Lower lobe of right lung (tissue), 2 donors: ENCODE measurements at regions not wholly inside any gene's neighbourhood (a gene's known extent, or its start where the extent isn't known, plus 50 kb on each side); places are given as distances from the start of the nearest gene placed in this dataset.

Experiments
- ATAC-seq, 2 donors: fragments of 200-7000 bp; cut with Tn5 transposase; one replicate each; pipeline ENCODE4 v1.9.1; 2020 to 2022; ENCODE audit warnings: mild to moderate bottlenecking in 2 of 2, moderate library complexity in 2 of 2
- DNase-seq: peaks from one replicate; pipeline ENCODE4 v3.0.0-alpha.2; 2020
- H3K27ac ChIP-seq: fragments of 200-600 bp; one replicate; pipeline ENCODE4 v1.8.0; 2022
- H3K27me3 ChIP-seq: fragments of 200-600 bp; one replicate; pipeline ENCODE4 v1.8.0; 2022; ENCODE audit warnings: low read depth
- H3K36me3 ChIP-seq: fragments of 200-600 bp; one replicate; pipeline ENCODE4 v1.8.0; 2022; ENCODE audit warnings: mild to moderate bottlenecking
- H3K4me1 ChIP-seq: fragments of 200-600 bp; one replicate; pipeline ENCODE4 v1.8.0; 2022
- H3K4me3 ChIP-seq: fragments of 200-600 bp; one replicate; pipeline ENCODE4 v1.8.0; 2022; ENCODE audit warnings: mild to moderate bottlenecking
- H3K9me3 ChIP-seq: fragments of 200-600 bp; one replicate; pipeline ENCODE4 v1.8.0; 2022
- CTCF ChIP-seq: fragments of 200-600 bp; IDR thresholded peaks from one replicate; pipeline ENCODE4 v1.8.0; 2022; ENCODE audit warnings: antibody characterized with exemption, mild to moderate bottlenecking
- intact Hi-C: fragments of 100-400 bp; cut with DNase I; formaldehyde crosslinking; loops from one replicate; pipeline ENCODE4 v1.11.0; 2022
- donor health status: DM: no; HTN: yes; CAD: no; lungs with severe emphysema.

GRCh38 chr2:129010262-129010661 is 691.6 kb upstream of the HS6ST1 start:
- no peak for ATAC-seq
- H3K27ac ChIP-seq = no peak overlapping the region

GRCh38 chr2:129011466-129012061 is 692.9 kb upstream of the HS6ST1 start:
- ATAC-seq (no peak), DNase-seq (no peak)
- TF ChIP-seq CTCF = no peak
- Histone ChIP-seq H3K4me3 (no peak overlapping the region), H3K36me3 (no peaks in the 10 kb centered on the region), H3K4me1 (no peaks in the 10 kb centered on the region), H3K27me3 (no peaks in the 10 kb centered on the region), H3K9me3 (no peaks in the 10 kb centered on the region), H3K27ac (no peak overlapping the region)
- intact Hi-C loops = no loop called here

More at GRCh38 chr2:129010262-129010661, 691.6 kb upstream of the HS6ST1 start:
- Histone ChIP-seq H3K9me3 (no peaks in the 10 kb centered on the region), H3K27me3 (no peaks in the 10 kb centered on the region), H3K4me3 (no peak overlapping the region), H3K36me3 (no peaks in the 10 kb centered on the region), H3K4me1 (no peaks in the 10 kb centered on the region)
- intact Hi-C loops = no loop called here
- TF ChIP-seq CTCF = no peak
- no peak for DNase-seq

GRCh38 chr2:129014432-129014831 is 695.8 kb upstream of the HS6ST1 start:
- Histone ChIP-seq H3K9me3 (no peaks in the 10 kb centered on the region), H3K4me3 (no peak overlapping the region), H3K27me3 (no peaks in the 10 kb centered on the region), H3K36me3 (no peaks in the 10 kb centered on the region), H3K4me1 (no peaks in the 10 kb centered on the region), H3K27ac (no peak overlapping the region)
- intact Hi-C loops = no loop called here
- ATAC-seq (no peak), DNase-seq (no peak)
- no peak for TF ChIP-seq CTCF

- H3K27me3 ChIP-seq = no peaks in the 10 kb centered on the region
- no peak for DNase-seq
- no peaks in the 10 kb centered on the region for H3K9me3 ChIP-seq
- no peaks in the 10 kb centered on the region for H3K4me1 ChIP-seq
- H3K27ac ChIP-seq = no peak overlapping the region
- no peaks in the 10 kb centered on the region for H3K36me3 ChIP-seq
- intact Hi-C loops = no loop called here
- H3K4me3 ChIP-seq = no peak overlapping the region
- TF ChIP-seq CTCF = no peak
- ATAC-seq = no peak
Observed at GRCh38 chr2:129015397-129016285, 697.0 kb upstream of the HS6ST1 start.

- Histone ChIP-seq H3K36me3 (no peaks in the 10 kb centered on the region), H3K27ac (no peak overlapping the region), H3K4me3 (no peak overlapping the region), H3K4me1 (no peaks in the 10 kb centered on the region), H3K9me3 (no peaks in the 10 kb centered on the region), H3K27me3 (no peaks in the 10 kb centered on the region)
- DNase-seq (no peak), ATAC-seq (no peak)
- intact Hi-C loops = no loop called here
- TF ChIP-seq CTCF = no peak
Observed at GRCh38 chr2:129016972-129017371, 698.3 kb upstream of the HS6ST1 start.
